HepG2 (cell line): ENCODE measurements at regions not wholly inside any gene's neighbourhood (a gene's known extent, or its start where the extent isn't known, plus 50 kb on each side); places are given as distances from the start of the nearest gene placed in this dataset.

ENCODE experiments used
- ATAC-seq: fragments of 200-7000 bp; cut with Tn5 transposase; 3 replicates; pipeline ENCODE4 v1.9.1; 2020; ENCODE audit warnings: mild to moderate bottlenecking, moderate library complexity
- BruUV-seq: library from RNA; stranded (reverse); fragments of 400-500 nt; replicated peaks from 2 replicates; lab custom pipeline; 2021; lab: Mats Ljungman, UMichigan
- CTCF ChIA-PET: fragments of 300-600 bp; formaldehyde crosslinking; extraction: SDS; loops from one replicate; lab custom pipeline; 2021; ENCODE audit warnings: low total read pairs, inconsistent platforms, low intra/inter-chr PET ratio; lab: Yijun Ruan, JAX
- POLR2A ChIA-PET: fragments of 350-600 bp; sonication (Branson Sonifier 250); formaldehyde crosslinking; loops from one replicate; lab custom pipeline; 2020; ENCODE audit warnings: antibody characterized with exemption, inconsistent platforms; lab: Yijun Ruan, JAX
- DNase-seq: peaks from one replicate; pipeline ENCODE4 v3.0.0-alpha.2; 2015; ENCODE audit warnings: low spot score
- FAIRE-seq: peaks from 3 replicates; lab custom pipeline; 2011; peaks lifted over from hg19 to GRCh38; lab: Jason Lieb, UNC
- H2AFZ ChIP-seq: one replicate; pipeline ENCODE4 v1.6.1; 2011; ENCODE audit warnings: low read length, inconsistent platforms
- H3K27ac ChIP-seq: fragments of 300-600 bp; 3 replicates; pipeline ENCODE4 v1.8.0; 2011; ENCODE audit warnings: mixed run types, mild to moderate bottlenecking, mixed read lengths, low read length, inconsistent platforms; ENCODE audit not compliant: insufficient read depth; ENCODE audit errors: extremely low read length
- H3K27me3 ChIP-seq, 2 experiments: fragments of 200-600 bp in 1 of 2; 2 replicates in 1 of 2; 3 replicates in 1 of 2; pipeline versions ENCODE4 v1.6.0 to v1.8.0; 2011; ENCODE audit warnings: low read length in 2 of 2, mild to moderate bottlenecking in 2 of 2, moderate library complexity in 2 of 2, inconsistent platforms in 1 of 2; ENCODE audit not compliant: insufficient read depth in 2 of 2, control insufficient read depth in 1 of 2
- H3K36me3 ChIP-seq, 2 experiments: fragments of 200-600 bp in 1 of 2; replicated peaks in 1 of 2; 2 replicates in 1 of 2; 3 replicates in 1 of 2; pipeline versions ENCODE4 v1.5.1 to v1.8.0; 2011; ENCODE audit warnings: low read length in 2 of 2, inconsistent platforms in 1 of 2; ENCODE audit not compliant: insufficient read depth in 2 of 2, control insufficient read depth in 1 of 2
- H3K4me1 ChIP-seq: 2 replicates; pipeline ENCODE4 v1.5.1; 2012; ENCODE audit warnings: low read length, inconsistent platforms; ENCODE audit not compliant: insufficient read depth
- H3K4me2 ChIP-seq: 2 replicates; pipeline ENCODE4 v1.6.0; 2011; ENCODE audit warnings: low read depth, low read length, inconsistent platforms
- H3K4me3 ChIP-seq, 3 experiments: fragments of 200-600 bp in 1 of 3; sonication (generic), shearing (Covaris generic) in 1 of 3; replicated peaks in 1 of 3; 2 replicates each; pipeline ENCODE4 v1.5.1; 2011 to 2016; ENCODE audit warnings: low read length in 3 of 3, inconsistent platforms in 2 of 3, low read depth in 2 of 3, mild to moderate bottlenecking in 2 of 3, control low read depth in 1 of 3, mixed read lengths in 1 of 3; ENCODE audit not compliant: insufficient read depth in 1 of 3
- H3K79me2 ChIP-seq: one replicate; pipeline ENCODE4 v1.6.1; 2011; ENCODE audit warnings: low read length, inconsistent platforms; ENCODE audit not compliant: insufficient read depth
- H3K9ac ChIP-seq: 2 replicates; pipeline ENCODE4 v1.6.0; 2011; ENCODE audit warnings: mild to moderate bottlenecking, low read depth, low read length, inconsistent platforms; ENCODE audit not compliant: insufficient read depth
- H3K9me3 ChIP-seq: 2 replicates; pipeline ENCODE4 v1.5.1; 2012; ENCODE audit warnings: mild to moderate bottlenecking, low read length
- H4K20me1 ChIP-seq: 2 replicates; pipeline ENCODE4 v1.6.0; 2011; ENCODE audit warnings: inconsistent platforms, mild to moderate bottlenecking, low read length, moderate library complexity; ENCODE audit not compliant: insufficient read depth
- CREB1 ChIP-seq, 2 experiments: fragments of 450-650 bp in 1 of 2; IDR thresholded peaks; 2 replicates each; pipeline ENCODE4 v1.6.1; 2016 to 2017; ENCODE audit warnings: control low read depth in 1 of 2, mild to moderate bottlenecking in 1 of 2, missing compliant biosample characterization in 1 of 2, missing genetic modification characterization in 1 of 2
- HCFC1 ChIP-seq: fragments of 150-350 bp; IDR thresholded peaks from 2 replicates; pipeline ENCODE4 v1.6.1; 2014; ENCODE audit warnings: low read depth, low read length
- HOXA7 ChIP-seq: sonication (generic); formaldehyde crosslinking; IDR thresholded peaks from 2 replicates; pipeline ENCODE4 v1.8.1; 2022; ENCODE audit warnings: mild to moderate bottlenecking, missing genetic modification reagents, moderate library complexity
- MYPOP ChIP-seq: sonication (generic); formaldehyde crosslinking; IDR thresholded peaks from 2 replicates; pipeline ENCODE4 v1.8.1; 2023; ENCODE audit warnings: mild to moderate bottlenecking, moderate library complexity, missing genetic modification reagents
- ZKSCAN5 ChIP-seq: sonication (generic); formaldehyde crosslinking; IDR thresholded peaks from 2 replicates; pipeline ENCODE4 v1.5.1; 2020; ENCODE audit warnings: mild to moderate bottlenecking, missing genetic modification reagents
- ZSCAN20 ChIP-seq: sonication (generic); formaldehyde crosslinking; IDR thresholded peaks from 2 replicates; pipeline ENCODE4 v1.4.0; 2020; ENCODE audit warnings: missing genetic modification reagents, mild to moderate bottlenecking, borderline replicate concordance
- WGBS: methylation state at CpG from one replicate; pipeline ENCODE4 v1.1.6; 2017; ENCODE audit warnings: low lambda C conversion rate; 5-methylcytosine and 5-hydroxymethylcytosine counted together
- in situ Hi-C: cut with HindIII; loops from 2 replicates; pipeline ENCODE4 v1.10.0; 2017; ENCODE audit warnings: low pct_unique_long_range_greater_than_20kb; ENCODE audit not compliant: extremely low pct_ligation_motif_present
- intact Hi-C: fragments of 100-400 bp; cut with micrococcal nuclease; formaldehyde crosslinking; loops from one replicate; pipeline ENCODE4 v1.10.0; 2022; ENCODE audit not compliant: unreplicated experiment

GRCh38 chr5:91639744-91640143, 256.6 kb upstream of the ARRDC3 start (continued):
- TF ChIP-seq HOXA7 (no peak), ZSCAN20 (CRISPR knock-in tag) (no peak), HCFC1 (no peak), ZKSCAN5 (CRISPR knock-in tag) (no peak)

GRCh38 chr5:91638010-91638409, 254.9 kb upstream of the ARRDC3 start:
- FAIRE-seq = no peak

More at GRCh38 chr5:91638010-91638409, 254.9 kb upstream of the ARRDC3 start:
- no peaks in the 10 kb centered on the region for H3K9me3 ChIP-seq
- ATAC-seq = no peak
- no peaks in the 10 kb centered on the region for H3K79me2 ChIP-seq
- no peaks in the 10 kb centered on the region for H3K36me3 ChIP-seq
- H3K4me3 ChIP-seq = no peak overlapping the region
- intact Hi-C loops = loop anchor here (5.0 kb wide), 1 partner anchor 1199 kb away; no protein-coding TSS in a partner anchor
- H3K27ac ChIP-seq = no peak overlapping the region
- in situ Hi-C loops = no loop called here
- no peak overlapping the region for H3K9ac ChIP-seq
- WGBS = 31% methylated on average over 1 of the region's 1 CpG
- H2AFZ ChIP-seq = no peak overlapping the region
- H3K27me3 ChIP-seq = no peaks in the 10 kb centered on the region
- DNase-seq = no peak
- CTCF ChIA-PET = no interaction called here
- TF ChIP-seq CREB1 (IDR thresholded peaks at IDR 0.05) (peak; percentile 52; the same call in 1 of the 2 replicates), CREB1 (CRISPR knock-in tag; IDR thresholded peaks at IDR 0.05) (no peak), MYPOP (CRISPR knock-in tag) (no peak)
- no peak overlapping the region for H3K4me2 ChIP-seq
- H4K20me1 ChIP-seq = no peaks in the 10 kb centered on the region
- POLR2A ChIA-PET = no interaction called here
- no TSS peak for BruUV-seq
- H3K4me1 ChIP-seq = no peaks in the 10 kb centered on the region
